HG03521 (cell line): ENCODE measurements at regions not wholly inside any gene's neighbourhood (a gene's known extent, or its start where the extent isn't known, plus 50 kb on each side); places are given as distances from the start of the nearest gene placed in this dataset.
A peak's percentile ranks its signal among the peaks of the same experiment; 100 is the strongest.

Source experiments
- ATAC-seq: cut with Tn5 transposase; IDR thresholded peaks from one replicate; pipeline ENCODE4 v1.9.1; 2021; ENCODE audit warnings: mild to moderate bottlenecking, moderate library complexity; ENCODE audit not compliant: unreplicated experiment

DNA sequence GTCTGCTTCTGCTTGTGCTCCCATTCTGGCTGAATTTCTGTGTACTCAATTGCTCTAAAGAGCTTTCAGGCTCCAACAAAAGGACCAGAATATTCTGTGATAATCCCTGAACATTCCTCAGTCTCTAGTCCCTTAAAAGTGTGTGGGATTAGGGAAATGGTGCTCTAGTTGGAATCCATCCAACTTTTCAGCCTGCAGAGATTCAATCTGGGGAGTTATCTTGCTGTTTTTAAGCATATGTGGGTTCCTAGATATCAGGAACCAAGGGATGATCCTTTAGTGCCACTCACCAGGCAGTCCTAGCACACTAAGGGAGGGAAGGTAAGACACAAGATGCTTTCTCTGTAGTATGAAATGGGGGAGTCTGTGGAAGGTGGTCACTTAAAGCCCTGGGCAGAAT lies 140.3 kb upstream of the SLC1A4 start:
- no peak for ATAC-seq

DNA sequence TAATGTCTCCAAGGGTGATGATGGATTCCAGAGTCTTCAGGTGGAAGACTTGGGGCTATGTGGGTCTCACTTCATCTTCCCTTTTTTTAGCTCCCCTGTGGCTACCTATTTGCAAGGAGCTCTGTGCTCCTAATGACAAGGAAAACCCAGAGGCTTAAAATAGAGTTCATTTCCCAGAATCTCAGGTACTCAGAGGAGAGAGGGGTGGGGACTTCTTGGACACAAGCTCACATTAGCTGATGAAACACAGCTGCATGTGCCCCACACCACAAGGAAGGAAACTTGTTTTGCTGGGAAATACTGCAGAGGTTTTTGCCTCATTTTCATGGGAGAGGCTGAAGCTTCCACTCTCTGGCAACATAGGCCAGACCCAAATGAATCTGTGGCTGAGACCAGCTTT lies 138.6 kb upstream of the SLC1A4 start:
- ATAC-seq: no peak

DNA sequence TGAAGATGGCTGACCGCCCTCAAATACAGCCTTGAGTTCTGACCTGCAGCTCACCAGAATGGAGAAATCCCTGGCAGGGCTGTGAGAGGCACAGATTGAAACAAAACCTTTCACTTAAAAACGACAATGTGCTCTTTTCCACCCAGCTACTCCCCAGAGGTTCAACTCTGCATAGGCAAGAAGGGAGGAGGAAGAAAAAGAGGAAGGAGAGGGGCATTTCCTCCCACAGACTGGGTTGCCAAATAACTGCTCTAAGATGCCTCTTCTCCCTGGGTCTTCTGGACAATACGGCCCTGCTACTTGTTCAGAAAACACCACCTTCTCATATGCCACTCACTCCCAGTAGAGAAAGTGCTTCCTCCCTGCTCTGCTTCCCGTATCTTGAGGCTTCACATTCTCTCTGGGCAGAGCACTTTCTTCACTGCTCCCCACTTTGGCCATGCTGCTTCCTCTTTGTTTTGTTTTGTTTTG lies 136.4 kb upstream of the SLC1A4 start:
- ATAC-seq: no peak

DNA sequence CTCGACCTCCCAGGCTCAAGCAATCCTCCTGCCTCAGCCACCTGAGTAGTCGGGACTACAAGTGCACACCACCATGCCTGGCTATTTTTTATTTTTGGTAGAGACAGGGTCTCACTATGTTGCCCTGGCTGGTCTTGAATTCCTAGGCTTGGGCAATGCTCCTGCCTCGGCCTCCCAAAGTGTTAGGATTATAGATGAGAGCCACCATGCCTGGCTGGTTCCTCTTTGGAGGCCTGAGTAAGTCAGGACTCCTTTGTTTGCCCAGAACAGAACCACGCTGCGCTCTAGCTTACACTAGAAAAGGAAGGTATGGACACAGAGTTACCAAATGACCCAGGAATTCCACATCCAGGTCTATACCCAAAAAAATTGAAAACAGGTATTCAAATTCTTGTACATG lies 135.9 kb upstream of the SLC1A4 start:
- no peak for ATAC-seq

DNA sequence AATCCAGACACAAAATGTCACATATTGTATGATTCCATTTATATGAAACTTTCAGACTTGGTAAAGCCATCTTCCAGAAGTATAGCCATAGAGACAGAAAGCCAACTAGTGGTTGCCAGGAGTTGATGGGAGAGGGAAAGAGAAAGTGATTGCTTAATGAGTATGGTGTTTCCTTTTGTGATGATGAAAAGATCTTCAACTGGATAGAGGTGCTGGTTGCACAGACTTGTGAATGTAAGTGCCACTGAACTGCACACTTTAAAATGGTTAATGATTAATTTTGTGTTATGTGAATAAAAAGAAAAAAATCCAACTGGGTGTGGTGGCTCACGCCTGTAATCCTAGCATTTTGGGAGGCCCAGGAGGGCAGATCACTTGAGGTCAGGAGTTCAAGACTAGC lies 135.3 kb upstream of the SLC1A4 start:
- ATAC-seq: no peak

DNA sequence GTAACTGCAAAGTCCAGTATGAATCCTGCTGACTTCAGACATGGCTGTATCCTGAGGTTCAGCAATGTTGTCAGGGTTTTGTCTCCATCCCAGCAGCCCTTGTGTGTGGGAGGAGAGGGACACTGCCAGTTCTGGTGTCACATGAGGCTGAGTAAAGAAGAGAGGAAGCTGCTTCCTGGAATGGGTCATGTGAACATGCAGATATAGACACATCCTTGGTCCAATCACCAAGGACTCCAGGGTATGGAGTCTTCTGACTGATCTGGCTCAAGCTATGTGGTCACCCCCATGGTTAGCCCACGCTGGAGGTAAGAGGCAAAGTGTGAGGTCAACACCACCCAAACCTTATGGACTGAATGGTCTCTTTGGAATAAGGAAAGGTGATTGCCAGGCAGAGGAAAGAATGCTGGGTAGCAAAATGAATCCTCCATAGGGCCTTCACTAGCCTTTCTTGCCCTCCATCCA lies 134.4 kb upstream of the SLC1A4 start:
- no peak for ATAC-seq

DNA sequence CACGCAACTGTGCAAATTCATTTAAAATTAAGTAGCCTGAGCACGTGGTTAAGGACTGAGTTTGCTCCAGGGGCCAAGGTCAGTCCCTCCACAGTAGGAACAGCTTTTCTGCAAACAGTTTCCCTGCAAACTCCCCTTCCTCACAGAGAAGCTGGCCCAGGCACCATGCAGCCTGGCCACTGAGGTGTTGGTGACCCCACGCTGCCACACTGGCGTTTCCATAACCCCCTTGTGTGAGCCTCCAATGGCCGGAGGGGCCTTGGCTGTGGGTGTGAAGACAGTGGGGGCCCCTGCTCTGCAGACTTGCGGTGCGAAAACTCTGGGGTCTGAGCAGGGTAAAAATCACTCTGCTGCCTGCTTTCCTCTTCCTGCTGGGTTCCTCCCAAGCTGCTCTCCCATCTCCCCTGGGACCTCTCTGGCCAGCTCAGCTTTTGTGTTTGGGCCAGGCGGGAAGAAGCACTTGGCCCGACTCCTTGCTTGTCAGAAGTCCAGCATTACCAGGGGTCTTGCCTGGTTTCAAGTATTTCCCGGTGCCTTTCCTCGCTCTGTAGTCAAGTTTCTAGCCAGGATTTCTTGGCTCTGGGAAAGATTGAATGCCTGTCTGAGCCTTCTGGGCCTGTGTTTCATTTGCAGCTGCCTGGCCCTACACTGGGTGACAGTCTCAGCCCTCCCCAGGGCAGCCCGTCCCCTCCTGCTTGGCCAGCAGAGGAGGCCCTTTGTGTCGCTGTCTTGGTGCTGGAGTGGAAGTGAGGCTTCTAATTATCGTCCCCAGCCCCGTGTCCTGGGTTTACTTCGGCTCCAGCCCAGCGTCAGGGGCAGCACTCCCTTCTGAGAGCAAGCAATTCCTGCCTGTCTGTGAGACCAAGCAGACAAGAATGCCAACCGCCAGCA lies 131.4 kb upstream of the SLC1A4 start:
- ATAC-seq: no peak

DNA sequence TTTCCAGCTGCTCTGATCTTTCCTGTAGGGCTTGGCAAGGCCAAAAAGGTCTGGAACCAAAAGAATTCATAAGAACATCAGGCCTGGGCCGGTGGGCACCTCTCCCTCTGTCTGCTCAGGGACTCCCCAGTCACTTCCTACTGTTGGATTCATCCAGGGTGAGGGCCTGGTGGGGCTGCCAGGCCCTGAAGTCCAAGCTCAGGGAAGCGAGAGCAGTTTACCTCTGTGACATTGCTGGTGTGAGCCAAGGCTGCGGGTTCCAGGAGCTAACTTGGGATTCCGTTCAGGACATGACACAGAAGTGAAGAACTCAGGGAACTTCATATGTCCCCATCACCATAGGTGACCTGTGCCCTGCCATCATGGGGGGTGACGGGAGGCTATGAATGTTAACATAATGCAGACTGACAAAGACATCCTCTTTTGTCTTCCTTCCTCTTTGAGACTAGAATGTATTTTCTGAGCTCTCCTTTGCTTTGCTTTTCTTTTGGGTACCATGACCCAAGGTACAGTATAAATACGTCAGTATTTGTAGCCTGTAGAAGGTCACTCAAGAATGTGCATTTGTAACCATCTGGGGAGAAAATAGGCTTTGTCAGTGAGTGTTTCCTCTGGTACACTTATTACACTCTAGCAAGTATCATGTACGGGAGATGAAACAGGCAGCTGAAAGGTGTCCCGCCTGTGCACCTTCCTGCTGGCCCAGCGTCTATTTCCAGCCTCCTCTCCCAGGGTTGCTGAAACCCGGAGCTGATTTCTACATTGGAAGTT lies 130.5 kb upstream of the SLC1A4 start:
- ATAC-seq: no peak

DNA sequence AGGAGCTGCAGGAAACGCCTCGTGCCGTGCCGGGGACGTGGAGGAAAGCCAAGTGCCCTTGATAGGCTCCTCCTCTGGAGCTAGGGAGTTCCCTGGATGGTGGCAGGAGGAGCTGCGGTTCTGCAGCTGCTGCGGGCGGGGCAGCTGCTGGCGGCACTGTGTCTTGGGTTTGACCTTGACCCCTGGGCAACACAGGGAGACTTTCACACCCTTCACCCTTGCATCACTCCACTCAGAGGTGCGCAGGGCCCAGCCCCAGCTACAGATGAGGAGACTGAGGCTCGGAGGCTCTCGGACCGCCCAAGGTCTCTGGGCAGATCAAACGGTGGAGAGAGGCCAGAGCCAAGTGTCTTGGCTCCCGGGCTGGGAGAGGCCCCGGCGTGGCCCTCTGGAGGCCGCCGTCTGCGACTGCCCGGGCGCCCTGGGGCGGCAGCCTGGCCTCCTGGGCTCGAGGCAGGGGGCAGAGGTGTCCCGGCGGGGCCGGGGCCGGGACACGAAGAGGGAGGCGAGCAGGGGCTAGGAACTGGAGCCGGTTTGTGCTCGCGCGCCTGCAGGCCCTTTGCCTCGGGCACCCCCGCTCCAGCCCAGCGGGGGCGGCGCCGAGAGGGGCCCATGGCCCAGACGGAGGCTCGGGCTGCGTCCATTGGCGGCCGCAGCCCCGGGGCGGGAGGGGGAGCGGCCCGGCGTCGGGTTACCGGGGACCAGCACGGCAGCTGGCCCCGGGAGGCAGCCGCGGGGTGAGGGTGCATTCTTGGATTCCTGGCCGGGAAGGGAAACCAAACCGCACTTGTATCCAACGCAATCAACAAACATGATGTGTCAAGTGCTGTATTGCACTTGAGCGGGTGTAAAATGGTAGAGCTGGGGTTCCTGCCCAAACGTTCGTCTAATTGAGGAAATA lies 129.6 kb upstream of the SLC1A4 start:
- ATAC-seq: no peak

DNA sequence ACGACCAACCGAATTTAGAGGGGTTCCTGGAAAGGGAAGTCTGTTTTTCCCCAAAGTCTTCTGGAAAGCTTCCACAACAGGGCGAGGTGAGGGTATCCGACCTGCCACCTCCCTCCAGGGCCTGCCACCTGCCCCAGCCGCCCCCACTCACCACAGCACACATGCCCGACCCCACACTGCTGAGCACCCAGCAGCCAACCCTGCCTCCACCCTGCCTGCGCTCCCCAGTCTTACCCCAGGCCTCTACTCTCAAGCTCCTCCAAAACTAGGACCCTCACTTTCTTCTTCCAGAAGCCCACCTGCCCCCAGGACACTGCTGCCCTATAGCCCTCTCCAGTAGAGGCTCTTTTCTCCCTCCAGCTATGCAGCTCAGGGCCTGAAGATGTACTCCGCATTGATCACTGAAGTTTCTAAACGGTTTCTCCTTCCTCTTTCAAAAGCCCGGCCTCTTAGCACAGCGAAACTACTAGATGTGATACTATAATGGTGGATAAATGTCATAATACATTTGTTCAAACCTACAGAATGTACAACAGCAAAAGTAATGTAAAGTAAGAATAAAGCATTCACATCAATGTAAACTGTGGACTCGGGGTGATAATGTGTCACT lies 128.8 kb upstream of the SLC1A4 start:
- ATAC-seq: no peak

DNA sequence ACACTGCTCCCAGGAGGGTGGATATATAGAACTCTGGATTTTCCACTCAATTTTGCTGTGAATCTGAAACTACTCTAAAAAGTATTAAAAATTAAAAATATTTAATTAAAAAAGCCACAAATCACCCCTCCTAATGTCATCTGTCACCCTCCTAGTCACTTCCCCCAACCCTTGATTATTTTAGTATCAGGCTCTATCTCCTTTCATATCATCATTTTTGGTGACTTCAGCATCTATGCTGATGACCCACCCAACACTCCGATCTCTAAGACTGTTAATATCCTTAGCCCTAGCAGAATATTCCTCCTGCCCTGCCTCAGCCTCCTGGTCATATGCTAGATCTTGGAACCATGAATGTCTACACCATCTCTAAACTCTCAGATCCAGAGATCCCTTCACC lies 128.3 kb upstream of the SLC1A4 start:
- no peak for ATAC-seq

DNA sequence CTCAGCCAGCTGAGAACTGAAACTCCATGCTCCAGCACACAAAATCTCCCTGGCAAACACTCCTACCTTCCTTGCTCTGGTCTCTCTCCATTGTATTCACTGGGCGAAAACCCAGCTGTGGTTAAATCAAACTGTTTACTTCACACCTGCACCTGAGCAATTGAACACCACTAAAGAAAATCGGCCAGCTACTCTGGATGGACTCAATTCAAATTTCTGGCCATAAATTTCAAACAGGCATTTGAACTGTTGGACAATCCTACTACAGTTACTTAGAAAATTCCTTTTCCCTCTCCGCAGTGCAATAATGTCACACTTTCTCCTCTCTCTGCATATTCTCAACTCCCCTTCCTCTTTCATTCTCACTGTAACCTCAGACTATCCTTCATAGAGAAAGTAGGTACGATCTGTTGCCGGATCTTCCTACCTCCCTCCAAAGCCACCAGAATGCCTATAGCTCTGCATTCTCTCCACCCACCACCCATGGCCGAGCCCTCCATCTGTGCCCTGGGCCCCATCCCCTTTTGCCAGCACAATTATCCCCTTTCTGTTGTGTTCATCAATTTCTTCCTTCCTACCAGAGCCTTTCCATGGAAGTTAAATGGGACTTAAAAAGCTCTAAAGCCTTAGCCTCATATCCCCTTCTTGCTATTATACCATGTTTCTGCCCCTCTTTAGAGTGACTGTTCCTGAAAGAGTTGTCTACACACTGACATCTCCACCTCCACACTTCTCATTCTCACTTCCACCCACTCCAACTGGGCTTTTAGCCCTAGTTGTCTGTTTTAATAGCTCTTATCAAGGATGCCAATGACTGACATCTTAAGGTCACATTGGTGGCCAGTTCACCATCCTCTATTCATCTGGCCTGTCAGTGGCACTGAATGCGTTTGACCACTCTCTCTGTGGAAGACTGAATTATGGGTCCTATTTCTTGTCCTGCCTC lies 127.5 kb upstream of the SLC1A4 start:
- no peak for ATAC-seq

DNA sequence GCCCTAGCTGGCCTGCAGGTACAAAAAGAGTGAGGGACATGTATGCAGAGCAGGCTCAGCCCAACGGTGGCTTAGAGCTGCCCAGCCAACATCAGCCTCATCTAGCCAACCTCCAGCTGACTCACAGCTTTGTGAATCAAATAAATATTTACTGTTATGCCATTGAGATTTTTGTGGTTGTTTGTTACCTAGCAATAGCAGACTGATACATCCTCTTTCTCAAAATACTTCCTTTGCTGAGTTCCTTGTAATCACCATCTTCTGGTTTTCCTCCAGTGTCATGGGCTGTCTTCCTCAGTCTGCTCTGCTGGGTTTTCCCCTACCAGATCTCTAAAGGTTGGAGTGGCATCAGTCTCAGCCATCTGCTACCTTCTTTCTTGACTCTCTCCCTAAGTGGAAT lies 126.6 kb upstream of the SLC1A4 start:
- no peak for ATAC-seq

DNA sequence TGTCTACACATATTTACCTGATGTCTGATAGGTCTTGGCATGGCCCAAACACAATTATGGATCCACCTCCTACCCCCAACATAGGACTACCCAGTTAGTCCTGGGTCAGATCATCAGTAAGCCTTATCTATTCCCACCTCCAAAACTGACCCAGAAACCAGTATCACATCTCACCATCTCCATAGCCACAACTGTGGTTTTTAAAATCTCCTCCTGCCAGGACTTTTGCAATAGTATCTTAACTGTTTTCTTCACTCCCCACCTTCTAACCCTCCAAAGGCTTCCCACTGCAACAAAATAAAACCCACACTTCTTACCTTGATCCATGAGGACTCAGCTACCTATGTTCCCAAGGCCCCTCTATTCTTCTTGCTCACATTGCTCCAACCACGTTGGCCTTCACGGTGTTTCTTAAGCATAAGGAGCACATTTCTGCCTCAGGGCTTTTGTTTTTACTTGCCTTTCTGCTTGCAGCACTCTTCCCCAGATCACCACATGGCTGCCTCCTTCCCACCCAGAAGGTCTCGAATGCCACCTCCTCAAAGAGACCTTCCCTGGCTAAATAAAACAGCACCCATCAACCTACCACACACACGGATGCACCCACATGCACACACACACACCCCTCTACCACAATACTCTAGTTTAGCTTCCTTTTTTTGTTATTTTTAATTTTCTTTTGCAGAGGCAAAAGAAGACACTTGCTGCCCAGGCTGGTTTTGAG lies 125.9 kb upstream of the SLC1A4 start:
- no peak for ATAC-seq

DNA sequence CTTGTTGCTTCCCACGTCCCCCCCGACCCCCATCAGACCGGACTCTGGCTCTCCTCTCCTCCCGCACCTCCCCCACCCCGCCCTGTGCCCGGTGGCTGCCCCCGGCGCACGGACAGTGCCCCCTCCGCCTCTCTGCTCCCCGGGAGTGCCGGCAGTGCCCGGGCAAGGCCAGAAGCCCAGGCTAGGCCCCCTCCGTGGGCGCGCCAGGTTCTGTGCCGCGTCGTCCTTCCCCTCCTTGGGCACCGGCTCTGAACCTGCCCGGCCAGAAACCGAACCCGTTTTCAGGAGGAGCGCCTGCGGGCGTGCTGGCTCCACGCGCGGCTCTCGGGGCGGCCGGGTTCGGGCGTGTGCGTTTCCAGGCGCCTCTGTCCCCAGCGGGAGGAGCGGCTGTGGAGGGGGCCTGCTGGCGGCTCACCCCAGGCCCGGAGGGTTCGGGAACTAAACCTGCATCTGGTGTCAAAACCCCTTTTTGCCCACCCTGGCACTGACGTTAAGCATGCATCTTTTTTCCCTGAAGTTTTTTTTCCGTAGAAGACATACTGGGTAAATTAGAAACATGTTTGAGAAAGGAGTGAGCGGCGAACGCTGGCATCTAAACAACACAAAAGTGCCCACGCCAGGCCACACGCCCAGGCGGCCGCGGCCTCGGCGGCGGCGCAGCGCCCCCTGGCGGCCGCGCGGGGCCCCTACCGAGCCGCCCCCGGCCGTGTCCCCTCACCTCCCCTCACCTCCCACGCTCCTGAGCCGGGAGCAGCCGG lies 123.9 kb upstream of the SLC1A4 start:
- peak; percentile 54 for ATAC-seq

DNA sequence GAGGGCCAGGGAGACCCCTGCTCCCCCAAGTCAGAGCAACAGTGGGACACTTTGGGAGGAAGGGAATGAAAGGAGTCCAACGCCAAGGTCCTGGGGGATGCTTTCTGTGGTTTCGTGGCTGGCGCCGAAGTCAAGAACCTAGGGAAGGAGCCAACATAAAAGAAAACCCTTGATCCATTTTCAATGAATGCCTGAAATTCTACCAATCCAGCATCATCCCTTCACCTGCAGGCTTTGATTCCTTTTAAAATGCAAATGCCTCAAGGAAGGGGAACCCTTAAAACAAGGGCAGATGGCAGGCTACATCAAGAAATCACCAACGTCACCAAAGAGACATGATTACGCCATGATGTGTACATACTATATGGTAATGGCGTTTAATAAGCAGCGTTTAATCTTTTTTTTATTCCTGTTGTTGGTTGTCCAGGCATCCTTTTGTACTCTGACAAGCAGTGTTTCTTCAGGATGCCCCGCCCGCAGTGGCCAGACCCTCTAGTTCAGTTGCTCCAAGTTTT lies 123.3 kb upstream of the SLC1A4 start:
- no peak for ATAC-seq

DNA sequence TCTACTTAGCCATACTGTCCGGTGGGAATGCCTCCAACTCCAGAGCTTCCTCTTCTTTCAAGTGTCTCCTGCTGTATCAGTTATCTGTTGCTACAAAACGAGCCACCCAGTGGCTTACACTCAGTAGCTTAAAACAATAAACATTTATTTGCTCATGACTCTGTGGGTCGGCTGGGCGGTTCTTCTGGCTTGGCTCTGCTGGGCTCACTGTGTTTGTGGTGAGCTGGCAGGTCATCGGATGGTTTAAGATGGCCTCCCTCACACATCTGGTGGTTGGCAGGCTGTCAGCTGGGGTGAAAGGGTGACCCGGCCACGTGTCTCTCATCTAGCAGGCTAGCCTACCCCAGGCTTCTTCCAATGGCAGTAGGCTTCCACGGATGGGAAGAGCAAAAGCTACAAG lies 122.4 kb upstream of the SLC1A4 start:
- no peak for ATAC-seq
